Esophagus muscularis mucosa (tissue), 4 donors: ENCODE measurements at regions not wholly inside any gene's neighbourhood (a gene's known extent, or its start where the extent isn't known, plus 50 kb on each side); places are given as distances from the start of the nearest gene placed in this dataset.

Experiments
- DNase-seq: peaks from one replicate; pipeline ENCODE4 v3.0.0-alpha.2; 2017; ENCODE audit errors: extremely low spot score
- H3K27ac ChIP-seq, 4 donors: fragments of 200-600 bp; sonication (generic); replicated peaks in 1 of 4; 1 replicate in 3 of 4; 2 replicates in 1 of 4; pipeline ENCODE4 v1.5.1; 2016 to 2019; ENCODE audit warnings: mild to moderate bottlenecking in 1 of 4
- H3K27me3 ChIP-seq, 4 donors: fragments of 200-600 bp; sonication (generic); one replicate each; pipeline versions ENCODE4 v1.5.1 to v1.6.0; 2016 to 2019
- H3K36me3 ChIP-seq, 4 donors: fragments of 200-600 bp; sonication (generic); one replicate each; pipeline ENCODE4 v1.5.1; 2016 to 2019
- H3K4me1 ChIP-seq, 4 donors: fragments of 200-600 bp; sonication (generic); one replicate each; pipeline ENCODE4 v1.5.1; 2016 to 2019
- H3K4me3 ChIP-seq, 4 donors: fragments of 200-600 bp; sonication (generic); 1 replicate in 2 of 4; 2 replicates in 2 of 4; pipeline ENCODE4 v1.5.1; 2016 to 2019; ENCODE audit warnings: mild to moderate bottlenecking in 4 of 4, moderate library complexity in 1 of 4
- H3K9me3 ChIP-seq, 4 donors: fragments of 200-600 bp; sonication (generic); 1 replicate in 3 of 4; 2 replicates in 1 of 4; pipeline ENCODE4 v1.5.1; 2016 to 2019
- EP300 ChIP-seq: sonication (generic); formaldehyde crosslinking; IDR thresholded peaks from one replicate; pipeline ENCODE4 v1.6.1; 2017; ENCODE audit warnings: antibody characterized with exemption
- POLR2A ChIP-seq: fragments of 450-650 bp; IDR thresholded peaks from one replicate; pipeline ENCODE4 v1.6.1; 2017; ENCODE audit warnings: antibody characterized with exemption, moderate library complexity, mild to moderate bottlenecking, low read depth
- POLR2AphosphoS5 ChIP-seq, 2 donors: sonication (generic); formaldehyde crosslinking; IDR thresholded peaks; one replicate each; pipeline ENCODE4 v1.6.1; 2017; ENCODE audit warnings: antibody characterized with exemption in 2 of 2
- WGBS: methylation state at CpG from one replicate; pipeline ENCODE4 v1.1.5; 2018; 5-methylcytosine and 5-hydroxymethylcytosine counted together
- intact Hi-C: fragments of 100-400 bp; cut with DNase I; formaldehyde crosslinking; loops from one replicate; pipeline ENCODE4 v1.15.1; 2023
- TF ChIP-seq, protein P1 (sequence below), 3 experiments: fragments of 200-600 bp in 2 of 3; fragments of 450-650 bp in 1 of 3; sonication (generic) in 2 of 3; IDR thresholded peaks; one replicate each; pipeline ENCODE4 v1.5.1; 2017 to 2019; ENCODE audit warnings: antibody characterized with exemption in 3 of 3, mild to moderate bottlenecking in 2 of 3, moderate library complexity in 1 of 3

GRCh38 chr6:872570-873125 is 179.7 kb upstream of the EXOC2 start:
- no peaks in the 10 kb centered on the region for H3K9me3 ChIP-seq
- H3K4me1 ChIP-seq: no peaks in the 10 kb centered on the region
- DNase-seq: no peak
- WGBS: 88% methylated on average over 10 of the region's 10 CpGs
- no peaks in the 10 kb centered on the region for H3K36me3 ChIP-seq
- TF ChIP-seq POLR2AphosphoS5 (IDR thresholded peaks at IDR 0.05) (no peak), EP300 (no peak), POLR2A (no peak)
- TF ChIP-seq, protein P1, sequence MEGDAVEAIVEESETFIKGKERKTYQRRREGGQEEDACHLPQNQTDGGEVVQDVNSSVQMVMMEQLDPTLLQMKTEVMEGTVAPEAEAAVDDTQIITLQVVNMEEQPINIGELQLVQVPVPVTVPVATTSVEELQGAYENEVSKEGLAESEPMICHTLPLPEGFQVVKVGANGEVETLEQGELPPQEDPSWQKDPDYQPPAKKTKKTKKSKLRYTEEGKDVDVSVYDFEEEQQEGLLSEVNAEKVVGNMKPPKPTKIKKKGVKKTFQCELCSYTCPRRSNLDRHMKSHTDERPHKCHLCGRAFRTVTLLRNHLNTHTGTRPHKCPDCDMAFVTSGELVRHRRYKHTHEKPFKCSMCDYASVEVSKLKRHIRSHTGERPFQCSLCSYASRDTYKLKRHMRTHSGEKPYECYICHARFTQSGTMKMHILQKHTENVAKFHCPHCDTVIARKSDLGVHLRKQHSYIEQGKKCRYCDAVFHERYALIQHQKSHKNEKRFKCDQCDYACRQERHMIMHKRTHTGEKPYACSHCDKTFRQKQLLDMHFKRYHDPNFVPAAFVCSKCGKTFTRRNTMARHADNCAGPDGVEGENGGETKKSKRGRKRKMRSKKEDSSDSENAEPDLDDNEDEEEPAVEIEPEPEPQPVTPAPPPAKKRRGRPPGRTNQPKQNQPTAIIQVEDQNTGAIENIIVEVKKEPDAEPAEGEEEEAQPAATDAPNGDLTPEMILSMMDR (IDR thresholded peaks at IDR 0.05): no peak
- no peaks in the 10 kb centered on the region for H3K27me3 ChIP-seq
- no peak overlapping the region for H3K27ac ChIP-seq
- intact Hi-C loops: no loop called here
- H3K4me3 ChIP-seq: no peak overlapping the region

- H3K9me3 ChIP-seq: no peaks in the 10 kb centered on the region
- no peak for TF ChIP-seq POLR2A
- no peak for TF ChIP-seq POLR2AphosphoS5 (IDR thresholded peaks at IDR 0.05)
- no peak for TF ChIP-seq EP300
- TF ChIP-seq, protein P1 (IDR thresholded peaks at IDR 0.05): no peak
- WGBS: 94% methylated on average over 6 of the region's 6 CpGs
- no peaks in the 10 kb centered on the region for H3K4me1 ChIP-seq
- H3K27me3 ChIP-seq: no peaks in the 10 kb centered on the region
- no peaks in the 10 kb centered on the region for H3K36me3 ChIP-seq
- intact Hi-C loops: no loop called here
- DNase-seq: no peak
- H3K4me3 ChIP-seq: no peak overlapping the region
- H3K27ac ChIP-seq: no peak overlapping the region
These were observed 178.6 kb upstream of the EXOC2 start for GRCh38 chr6:871503-871902.

DNA sequence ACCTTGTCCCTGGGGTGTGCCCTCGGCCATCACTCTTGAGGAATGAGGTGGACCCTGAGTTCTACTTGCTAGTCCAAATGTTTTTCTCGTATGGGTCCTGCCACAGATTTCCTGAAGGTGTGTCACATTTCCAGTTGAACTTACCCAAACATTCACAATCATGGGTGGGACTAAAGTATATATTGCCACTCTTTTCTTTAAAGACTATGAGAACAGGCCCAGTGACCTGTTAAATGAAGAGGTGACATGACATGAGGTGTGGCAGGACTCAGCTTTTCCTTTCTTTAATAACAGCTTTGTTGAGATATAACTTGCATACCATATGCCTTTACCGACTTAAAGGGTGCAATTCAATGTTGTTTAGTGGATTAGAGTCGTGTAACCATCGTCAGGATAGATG is 177.2 kb upstream of the EXOC2 start:
- H3K4me3 ChIP-seq: no peak overlapping the region
- no peak for DNase-seq
- no peak overlapping the region for H3K27ac ChIP-seq
- no peaks in the 10 kb centered on the region for H3K9me3 ChIP-seq
- H3K27me3 ChIP-seq: no peaks in the 10 kb centered on the region
- TF ChIP-seq, protein P1 (IDR thresholded peaks at IDR 0.05): no peak
- TF ChIP-seq EP300: no peak
- no peak for TF ChIP-seq POLR2AphosphoS5 (IDR thresholded peaks at IDR 0.05)
- no peak for TF ChIP-seq POLR2A
- WGBS: 75% methylated on average over 5 of the region's 5 CpGs
- intact Hi-C loops: no loop called here
- H3K36me3 ChIP-seq: no peaks in the 10 kb centered on the region
- no peaks in the 10 kb centered on the region for H3K4me1 ChIP-seq

GRCh38 chr6:868201-868600 is 175.3 kb upstream of the EXOC2 start:
- Histone ChIP-seq H3K27me3 (peaks cover 0 to under 1% (median 0%) of the 10 kb centered on the region in 4 donors), H3K27ac (no peak overlapping the region), H3K9me3 (no peaks in the 10 kb centered on the region), H3K36me3 (no peaks in the 10 kb centered on the region), H3K4me3 (no peak overlapping the region), H3K4me1 (peaks cover 0 to 3% (median 0%) of the 10 kb centered on the region in 4 donors)
- DNase-seq: no peak
- intact Hi-C loops: no loop called here
- WGBS: 97% methylated on average over 8 of the region's 8 CpGs
- TF ChIP-seq, protein P1 (IDR thresholded peaks at IDR 0.05): no peak
- TF ChIP-seq POLR2AphosphoS5 (IDR thresholded peaks at IDR 0.05): no peak

GRCh38 chr6:867378-867777 is 174.4 kb upstream of the EXOC2 start:
- intact Hi-C loops: no loop called here
- Histone ChIP-seq H3K4me3 (no peak overlapping the region), H3K27ac (no peak overlapping the region), H3K36me3 (no peaks in the 10 kb centered on the region), H3K4me1 (peaks cover 0 to 3% (median 0%) of the 10 kb centered on the region in 4 donors), H3K27me3 (peaks cover 0 to 3% (median 0%) of the 10 kb centered on the region in 4 donors), H3K9me3 (no peaks in the 10 kb centered on the region)
- TF ChIP-seq POLR2AphosphoS5 (IDR thresholded peaks at IDR 0.05) (no peak), EP300 (no peak), POLR2A (no peak)
- TF ChIP-seq, protein P1 (IDR thresholded peaks at IDR 0.05): no peak
- WGBS: 91% methylated on average over 5 of the region's 6 CpGs
- no peak for DNase-seq
